Suprapubic skin (tissue), 3 donors: ENCODE measurements at regions not wholly inside any gene's neighbourhood (a gene's known extent, or its start where the extent isn't known, plus 50 kb on each side); places are given as distances from the start of the nearest gene placed in this dataset.

Experiments
- POLR2A ChIP-seq, 2 donors: fragments of 450-650 bp; IDR thresholded peaks; one replicate each; pipeline ENCODE4 v1.6.1; 2017; ENCODE audit warnings: antibody characterized with exemption in 2 of 2, mild to moderate bottlenecking in 2 of 2, moderate library complexity in 2 of 2
- TF ChIP-seq, protein P1 (sequence below), 2 donors: fragments of 200-600 bp in 1 of 2; fragments of 450-650 bp in 1 of 2; sonication (generic) in 1 of 2; IDR thresholded peaks; one replicate each; pipeline ENCODE4 v1.5.1; 2016 to 2019; ENCODE audit warnings: antibody characterized with exemption in 2 of 2, mild to moderate bottlenecking in 1 of 2, moderate library complexity in 1 of 2

DNA sequence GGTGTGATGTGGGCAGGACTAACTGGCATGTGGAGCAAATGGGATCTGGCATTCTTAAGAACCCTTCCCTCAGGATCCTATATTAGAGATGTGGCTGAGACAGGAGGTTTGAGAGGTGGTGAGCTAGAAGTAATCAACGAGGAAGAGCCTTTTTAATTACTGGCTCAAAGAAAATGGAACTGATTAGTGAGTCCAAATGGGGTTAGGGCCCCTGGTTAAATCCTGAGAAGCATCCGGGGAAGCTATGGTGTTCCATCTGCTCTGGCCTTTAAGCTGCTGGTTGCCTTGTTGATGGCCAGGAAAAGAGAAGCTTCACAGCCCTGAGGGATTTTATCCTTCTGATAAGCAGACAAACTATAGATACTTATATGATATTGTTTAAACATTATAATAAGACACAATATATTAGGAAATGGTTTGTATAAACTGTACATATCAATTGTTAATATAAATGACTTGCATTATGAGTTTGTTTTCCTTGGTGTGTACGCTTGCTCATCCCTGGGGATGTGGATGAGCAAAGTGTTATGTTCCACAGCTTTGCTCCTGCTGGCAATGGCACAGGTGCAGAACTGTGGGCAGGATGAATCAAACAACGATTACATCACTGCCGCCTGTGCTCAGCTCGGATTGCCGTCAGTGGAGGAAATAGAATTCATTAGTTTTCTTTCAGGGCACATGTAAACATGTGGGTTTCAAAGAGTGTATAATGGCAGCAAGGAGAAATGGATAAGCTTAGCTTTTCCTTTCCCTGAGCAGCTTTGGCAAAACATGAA is 328.6 kb upstream of the ARX start:
- TF ChIP-seq, protein P1, sequence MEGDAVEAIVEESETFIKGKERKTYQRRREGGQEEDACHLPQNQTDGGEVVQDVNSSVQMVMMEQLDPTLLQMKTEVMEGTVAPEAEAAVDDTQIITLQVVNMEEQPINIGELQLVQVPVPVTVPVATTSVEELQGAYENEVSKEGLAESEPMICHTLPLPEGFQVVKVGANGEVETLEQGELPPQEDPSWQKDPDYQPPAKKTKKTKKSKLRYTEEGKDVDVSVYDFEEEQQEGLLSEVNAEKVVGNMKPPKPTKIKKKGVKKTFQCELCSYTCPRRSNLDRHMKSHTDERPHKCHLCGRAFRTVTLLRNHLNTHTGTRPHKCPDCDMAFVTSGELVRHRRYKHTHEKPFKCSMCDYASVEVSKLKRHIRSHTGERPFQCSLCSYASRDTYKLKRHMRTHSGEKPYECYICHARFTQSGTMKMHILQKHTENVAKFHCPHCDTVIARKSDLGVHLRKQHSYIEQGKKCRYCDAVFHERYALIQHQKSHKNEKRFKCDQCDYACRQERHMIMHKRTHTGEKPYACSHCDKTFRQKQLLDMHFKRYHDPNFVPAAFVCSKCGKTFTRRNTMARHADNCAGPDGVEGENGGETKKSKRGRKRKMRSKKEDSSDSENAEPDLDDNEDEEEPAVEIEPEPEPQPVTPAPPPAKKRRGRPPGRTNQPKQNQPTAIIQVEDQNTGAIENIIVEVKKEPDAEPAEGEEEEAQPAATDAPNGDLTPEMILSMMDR (IDR thresholded peaks at IDR 0.05): no peak
- no peak for TF ChIP-seq POLR2A (IDR thresholded peaks at IDR 0.05)
